NCI-H526 (cell line): ENCODE measurements at regions not wholly inside any gene's neighbourhood (a gene's known extent, or its start where the extent isn't known, plus 50 kb on each side); places are given as distances from the start of the nearest gene placed in this dataset.
"Not testable (repeated sequence)": the region's sequence is repeated elsewhere in the genome, so short reads cannot be mapped to it uniquely, and the experiment has no call there.

ENCODE experiments used
- DNase-seq, 2 experiments: peaks; one replicate each; lab custom pipeline; 2025; lab: John Stamatoyannopoulos, UW

DNA sequence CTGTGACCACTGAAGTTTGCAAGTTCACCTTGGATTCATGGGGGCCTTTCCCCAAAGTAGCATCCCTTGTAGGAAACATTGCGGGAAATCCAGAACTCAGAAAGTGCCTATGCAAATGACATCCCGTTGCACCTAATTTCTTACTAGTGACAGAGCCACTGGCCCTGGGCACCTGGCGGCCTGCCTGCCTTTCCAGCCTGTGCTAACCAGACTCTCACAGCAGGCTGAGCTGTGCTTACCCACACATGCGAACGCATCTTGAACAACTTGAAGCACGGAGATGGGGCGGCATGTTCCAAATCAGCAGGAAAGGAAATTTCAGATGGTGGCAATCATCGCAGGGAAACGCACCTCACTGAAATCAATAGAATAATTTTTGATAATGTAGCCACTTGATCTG is 405.8 kb downstream of the TMEM182 start:
- DNase-seq, result no peak

DNA sequence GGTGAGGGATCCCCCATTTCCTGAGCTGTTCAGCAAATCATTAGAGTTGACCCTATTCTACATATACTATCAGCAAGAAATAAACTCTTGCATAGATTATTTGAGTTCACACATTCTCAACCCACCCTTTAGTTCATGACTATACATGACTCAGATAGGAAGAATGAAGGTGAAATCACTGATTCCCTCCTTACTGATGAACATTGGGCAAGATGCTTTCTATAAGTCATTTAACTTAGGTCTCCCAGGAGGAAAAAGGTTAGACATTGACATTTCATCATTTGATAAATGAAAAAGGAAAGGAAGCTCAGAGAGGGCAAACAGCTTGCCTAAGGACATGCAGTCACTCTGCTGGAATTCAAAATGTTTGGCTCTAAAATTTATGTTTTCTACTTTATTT is 408.0 kb downstream of the TMEM182 start:
- DNase-seq, result no peak

DNA sequence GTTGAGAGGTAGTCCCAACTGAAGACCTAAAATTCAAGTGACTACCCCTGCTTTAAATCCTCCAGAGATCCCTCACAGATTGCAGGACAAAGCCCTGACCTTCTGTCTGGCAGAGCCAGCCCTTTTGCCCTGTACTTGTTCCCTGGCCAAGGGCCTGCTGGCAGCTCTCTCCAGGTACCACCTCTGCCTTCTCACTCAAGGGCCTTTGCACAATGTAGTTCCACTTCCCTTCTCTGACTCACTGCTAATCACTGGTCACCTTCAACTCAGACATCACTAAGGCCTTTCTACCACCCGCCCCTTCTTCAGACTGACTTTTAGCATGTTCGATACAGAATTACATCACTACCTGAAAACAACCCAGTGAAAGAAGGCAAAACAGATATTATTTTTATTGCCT is 411.0 kb downstream of the TMEM182 start:
- no peak for DNase-seq

GRCh38 chr2:103174711-103175110 is 412.9 kb downstream of the TMEM182 start:
- DNase-seq, result no peak

GRCh38 chr2:103176294-103176915 is 414.6 kb downstream of the TMEM182 start:
- no peak for DNase-seq

DNA sequence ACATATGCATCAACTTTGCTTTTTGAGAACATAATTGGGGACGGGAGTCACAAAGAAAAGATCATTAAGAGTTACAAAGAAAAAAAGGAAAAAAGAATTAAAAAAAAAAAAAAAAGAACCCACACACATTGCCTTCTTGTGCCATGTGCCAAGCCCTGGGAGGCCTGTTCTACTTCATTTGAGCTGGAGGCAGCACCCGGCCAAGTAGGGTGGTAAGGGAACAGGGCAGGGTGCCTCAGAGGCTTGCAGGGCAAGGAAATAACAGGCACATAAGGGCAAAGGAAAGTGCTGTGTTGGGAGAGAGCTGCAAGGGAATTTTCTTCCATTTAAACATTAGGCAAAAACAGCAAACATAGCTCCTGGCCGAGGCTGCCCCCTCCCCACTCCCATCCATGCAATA is 418.0 kb downstream of the TMEM182 start:
- no peak for DNase-seq

- DNase-seq, result no peak
These were observed 421.2 kb downstream of the TMEM182 start for GRCh38 chr2:103183061-103183460.

- DNase-seq, result no peak
These were observed 435.0 kb downstream of the TMEM182 start for GRCh38 chr2:103196802-103197201.

DNA sequence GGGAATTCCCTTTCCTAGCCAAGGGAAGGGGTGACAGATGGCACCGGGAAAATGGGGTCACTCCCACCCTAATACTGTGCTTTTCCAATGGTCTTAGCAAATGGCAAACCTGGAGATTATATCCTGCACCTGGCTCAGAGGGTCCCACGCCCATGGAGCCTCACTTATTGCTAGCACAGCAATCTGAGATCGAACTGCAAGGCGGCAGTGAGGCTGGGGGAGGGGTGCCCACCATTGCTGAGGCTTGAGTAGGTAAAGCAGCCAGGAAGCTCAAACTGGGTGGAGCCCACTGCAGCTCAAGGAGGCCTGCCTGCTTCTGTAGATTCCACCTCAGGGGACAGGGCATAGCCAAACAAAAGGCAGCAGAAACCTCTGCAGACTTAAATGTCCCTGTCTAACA is 438.9 kb downstream of the TMEM182 start:
- DNase-seq, result not testable (repeated sequence)

DNA sequence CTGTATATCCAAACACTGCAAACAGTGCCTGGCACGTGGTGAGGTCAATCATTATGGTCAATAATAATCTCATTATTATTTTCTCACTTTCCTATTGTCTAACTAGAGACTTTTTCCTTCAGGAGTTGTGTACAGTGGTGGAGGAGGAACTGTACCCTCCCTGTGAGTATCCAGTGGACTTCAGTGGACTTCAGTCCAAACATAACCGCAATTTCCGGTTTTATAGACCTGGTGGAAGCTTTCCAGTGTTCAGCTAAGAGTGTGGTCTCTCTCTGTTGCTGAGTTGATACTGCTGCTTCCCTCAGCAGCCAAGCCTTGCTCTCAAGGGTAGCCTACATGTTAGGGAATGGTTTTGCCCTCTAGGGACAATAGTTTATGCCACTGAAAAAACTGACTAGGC is 447.1 kb downstream of the TMEM182 start:
- DNase-seq, result peak in 1 of 2 experiments; percentile 1

- DNase-seq, result no peak
These were observed 451.3 kb downstream of the TMEM182 start for GRCh38 chr2:103213028-103213542.

DNA sequence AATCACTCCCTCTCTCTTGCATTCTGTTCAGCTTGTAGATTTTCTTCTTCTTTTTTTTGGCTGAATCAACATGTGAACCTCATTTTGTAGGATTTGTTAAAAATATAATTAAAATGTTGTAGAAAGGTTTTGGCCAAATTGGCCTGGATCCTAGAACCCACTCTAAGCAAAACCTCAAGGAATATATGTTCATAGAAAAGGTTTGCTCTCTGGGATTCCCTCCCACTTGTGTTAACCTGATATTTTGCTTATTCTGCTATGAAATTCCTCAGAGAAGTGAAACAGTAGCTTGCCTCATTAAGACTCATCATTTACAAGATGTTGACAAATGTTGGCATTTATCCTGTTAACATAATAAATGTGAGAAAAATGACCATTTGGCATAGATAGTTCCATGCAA is 456.7 kb downstream of the TMEM182 start:
- no peak for DNase-seq

DNA sequence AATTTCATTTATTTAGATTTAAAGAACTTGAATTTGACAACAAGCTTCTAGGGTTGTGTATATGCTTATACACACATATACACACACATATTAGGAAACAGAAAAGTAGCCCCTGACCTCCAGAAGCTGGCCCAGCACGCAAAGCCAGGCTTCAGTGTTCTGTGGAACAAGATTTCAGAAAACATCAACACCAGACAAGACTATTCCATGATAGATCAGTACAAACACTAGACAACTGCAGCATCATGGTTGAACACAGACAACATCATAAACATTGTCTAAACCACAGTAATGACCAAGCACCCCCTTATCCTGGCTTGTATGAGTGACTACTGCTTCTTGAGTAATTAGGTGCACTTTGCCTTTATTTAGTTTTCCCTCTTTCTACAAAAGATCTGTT is 457.6 kb downstream of the TMEM182 start:
- no peak for DNase-seq

DNA sequence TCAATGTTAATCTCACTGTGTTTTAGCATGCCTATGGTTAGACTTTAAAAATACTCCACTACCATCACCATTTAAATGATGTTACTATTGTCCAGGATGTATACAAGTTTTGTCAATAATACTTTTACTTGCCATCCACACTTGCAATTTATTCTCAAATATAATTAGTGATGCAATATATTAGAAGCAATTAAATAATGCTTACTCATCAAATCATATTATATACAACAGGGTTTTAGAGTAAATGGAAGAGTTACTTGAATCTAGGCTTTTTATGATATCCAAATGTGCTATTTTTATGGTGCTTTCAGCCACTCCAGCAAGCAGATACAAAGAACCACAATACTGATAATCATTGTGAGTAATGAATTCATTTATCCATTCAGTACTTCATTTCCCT is 461.1 kb downstream of the TMEM182 start:
- DNase-seq, result no peak

DNA sequence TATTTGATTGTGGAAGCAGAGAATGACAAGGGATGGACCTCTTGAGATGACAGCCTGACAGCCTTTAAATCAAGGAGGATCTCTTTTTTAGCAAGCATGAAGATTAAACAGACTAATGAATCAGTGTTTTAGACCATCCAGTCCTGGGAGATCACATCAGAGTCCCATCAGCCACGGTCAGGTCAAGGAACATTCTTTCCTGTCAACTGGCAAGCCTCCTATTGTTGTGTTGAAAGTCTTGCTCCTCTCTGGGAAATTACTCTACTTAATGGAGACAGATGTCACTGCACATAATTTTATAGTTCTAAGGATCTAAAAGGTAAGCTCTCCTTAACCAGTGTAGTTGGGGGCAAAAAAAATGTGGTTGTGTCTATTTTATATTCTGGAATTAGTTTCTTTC is 469.0 kb downstream of the TMEM182 start:
- no peak for DNase-seq

GRCh38 chr2:103232865-103233264 is 471.0 kb downstream of the TMEM182 start:
- DNase-seq, result no peak

DNA sequence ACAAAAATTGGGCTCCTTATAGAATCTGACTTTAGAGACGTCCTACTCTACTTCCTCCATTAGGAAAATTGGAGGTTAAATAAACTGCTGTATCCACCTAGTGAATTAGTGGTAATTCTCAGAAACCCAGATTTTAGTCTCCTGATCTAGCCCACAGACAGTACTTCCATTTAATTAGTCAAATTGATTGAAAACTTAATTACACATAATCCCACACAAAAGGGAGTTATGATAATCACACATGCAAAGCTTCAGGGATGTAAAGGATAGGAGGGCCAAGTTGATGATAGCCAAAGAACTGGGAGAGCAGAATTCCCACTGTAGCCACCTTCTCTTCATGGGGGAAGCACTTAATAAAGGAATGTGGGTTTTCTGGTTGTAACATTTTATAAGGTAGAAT is 471.9 kb downstream of the TMEM182 start:
- DNase-seq, result no peak

DNA sequence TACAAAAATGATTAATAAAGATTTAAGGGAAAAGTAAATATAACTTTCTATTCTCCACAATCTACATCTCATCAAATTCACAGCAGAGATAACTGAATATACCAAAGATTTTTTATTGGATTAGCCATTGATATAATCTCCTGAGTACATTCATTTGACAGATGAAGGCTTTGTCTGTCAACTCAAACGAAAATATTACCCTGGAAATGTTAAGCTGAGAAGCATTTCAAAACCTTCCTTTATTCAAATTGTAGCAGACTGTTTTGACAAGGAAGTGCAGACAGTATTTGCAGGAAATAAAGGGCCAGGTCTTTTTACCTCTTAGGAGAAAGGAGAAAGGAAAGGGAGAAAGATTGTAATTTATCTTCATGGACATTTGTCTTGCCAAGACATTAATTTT is 473.5 kb downstream of the TMEM182 start:
- no peak for DNase-seq

GRCh38 chr2:103249462-103249861 is 487.6 kb downstream of the TMEM182 start:
- DNase-seq, result no peak

GRCh38 chr2:103252781-103253180 is 490.9 kb downstream of the TMEM182 start:
- no peak for DNase-seq

DNA sequence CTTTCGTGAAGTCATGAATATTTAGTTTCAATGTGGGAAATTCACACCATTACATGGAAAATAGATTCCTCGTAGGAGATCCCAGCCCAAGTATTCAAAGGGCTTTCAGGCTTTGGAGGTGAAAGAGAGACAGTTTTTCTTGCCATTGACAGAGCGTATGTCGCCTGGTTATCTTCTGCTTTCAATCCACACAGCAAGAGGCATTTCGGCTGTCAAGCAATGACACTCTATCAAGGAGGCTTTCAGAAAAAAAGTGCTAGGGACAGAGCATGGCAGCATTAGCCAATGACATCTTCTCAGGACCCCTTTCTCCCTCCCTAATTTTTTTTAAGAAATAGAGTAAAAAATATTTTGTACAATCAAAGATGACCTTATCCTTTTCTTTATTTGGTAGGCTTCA is 492.8 kb downstream of the TMEM182 start:
- DNase-seq, result no peak

DNA sequence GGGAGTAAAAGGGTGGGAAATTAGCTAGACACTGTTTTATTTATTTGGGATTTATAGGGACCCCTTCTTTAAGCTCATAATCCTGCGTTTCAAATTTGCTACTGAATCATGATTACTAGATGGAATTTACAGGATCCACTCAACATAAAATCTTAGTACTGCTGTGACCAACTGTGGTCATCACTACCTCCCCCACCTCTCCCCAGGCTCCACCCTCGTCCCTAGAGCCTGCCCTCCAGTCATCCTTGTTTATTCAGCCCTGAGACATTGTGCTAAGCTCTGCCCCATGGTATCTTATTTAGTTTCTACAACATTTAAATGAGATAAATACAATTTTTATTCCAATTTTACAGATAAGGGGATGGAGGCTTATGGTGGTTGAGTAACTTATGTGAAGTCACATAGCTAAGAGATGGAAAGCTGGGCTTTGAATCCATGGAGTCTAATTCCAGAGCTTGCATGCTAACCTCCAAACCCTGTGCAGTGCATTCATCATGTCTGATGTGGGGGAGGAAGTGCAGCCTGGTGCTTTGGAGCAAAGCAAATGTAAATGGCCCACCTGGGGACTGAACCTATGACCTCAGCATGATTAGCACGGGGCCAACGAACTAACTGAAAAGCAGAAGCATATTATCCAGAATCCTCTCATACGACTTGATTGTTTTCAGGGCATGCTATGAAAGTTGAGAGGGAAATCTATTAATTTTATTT is 502.4 kb downstream of the TMEM182 start:
- DNase-seq, result no peak

GRCh38 chr2:103265521-103265920 is 503.7 kb downstream of the TMEM182 start:
- DNase-seq, result no peak
